H1 (cell line): ENCODE measurements at regions not wholly inside any gene's neighbourhood (a gene's known extent, or its start where the extent isn't known, plus 50 kb on each side); places are given as distances from the start of the nearest gene placed in this dataset.

Experiments
- CTBP2 ChIP-seq: IDR thresholded peaks from 2 replicates; pipeline ENCODE4 v1.7.0; 2011; ENCODE audit warnings: borderline replicate concordance, mild to moderate bottlenecking, moderate library complexity, mixed read lengths, low read length; ENCODE audit not compliant: insufficient read depth, insufficient read length
- E2F6 ChIP-seq: IDR thresholded peaks from 2 replicates; pipeline ENCODE4 v1.6.1; 2012; ENCODE audit warnings: inconsistent platforms
- MAX ChIP-seq: IDR thresholded peaks from 2 replicates; pipeline ENCODE4 v1.6.1; 2012; ENCODE audit warnings: inconsistent platforms
- RAD21 ChIP-seq, 2 experiments: IDR thresholded peaks in 1 of 2; conservative IDR thresholded peaks in 1 of 2; 2 replicates each; pipeline ENCODE4 v1.6.1; 2011; ENCODE audit warnings: low read depth in 2 of 2, low read length in 2 of 2, improper control_type of control experiment in 1 of 2, inconsistent platforms in 1 of 2, mild to moderate bottlenecking in 1 of 2, moderate library complexity in 1 of 2
- RNF2 ChIP-seq: fragments of 200-900, 300-1000 bp; sonication (generic); IDR thresholded peaks from 2 replicates; pipeline ENCODE4 v1.7.1; 2016; ENCODE audit warnings: borderline replicate concordance, low read depth, mild to moderate bottlenecking, antibody characterized with exemption, low read length; ENCODE audit not compliant: poor library complexity, severe bottlenecking; ENCODE audit errors: missing control alignments
- SP4 ChIP-seq: IDR thresholded peaks from 2 replicates; pipeline ENCODE4 v1.6.1; 2012; ENCODE audit warnings: low read length, inconsistent platforms

- no peak for TF ChIP-seq RNF2
- no peak for TF ChIP-seq CTBP2
- TF ChIP-seq SP4 = no peak
- no peak for TF ChIP-seq MAX
- TF ChIP-seq RAD21 (IDR thresholded peaks at IDR 0.05 in 1 of 2, conservative IDR thresholded peaks at IDR 0.05 in 1 of 2; ENCODE audit: low read depth in 2 of 2, low read length in 2 of 2) = no peak
- TF ChIP-seq E2F6 = no peak
These were observed 1816.1 kb upstream of the LRRTM1 start (continued) for GRCh38 chr2:82120654-82121053.
